ENCODE measurements at regions not wholly inside any gene's neighbourhood (a gene's known extent, or its start where the extent isn't known, plus 50 kb on each side); places are given as distances from the start of the nearest gene placed in this dataset.

DNA sequence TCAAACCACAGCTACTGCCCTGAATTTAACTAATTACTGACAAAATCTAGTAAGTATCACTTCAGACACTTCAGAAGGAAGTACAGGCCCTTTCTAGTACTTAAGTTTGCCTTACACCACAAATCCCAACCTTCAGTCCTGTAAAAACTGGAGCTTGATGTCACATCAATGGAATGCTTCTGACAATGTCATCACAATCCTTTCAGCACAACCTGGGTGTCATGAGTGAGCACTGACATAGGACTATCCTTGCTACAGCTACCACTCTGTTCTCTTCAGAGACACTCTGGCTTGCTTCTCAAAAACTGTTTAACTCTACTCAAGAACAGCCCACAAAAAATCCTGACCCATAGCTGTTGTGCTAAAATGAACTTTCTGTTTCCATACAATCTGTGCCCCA lies 108.2 kb downstream of the RRM1 start:
- no peaks in the 10 kb centered on the region for H3K9me3 ChIP-seq
- H3K27me3 ChIP-seq: peaks cover 0 to 6% of the 10 kb centered on the region in 2 donors
- no peak for DNase-seq
- no peak overlapping the region for H3K27ac ChIP-seq
- H3K4me3 ChIP-seq: no peak overlapping the region
- no peaks in the 10 kb centered on the region for H3K36me3 ChIP-seq
- intact Hi-C loops (cut with DNase I; ENCODE audit: low total_unique reads): no loop called here
- no peaks in the 10 kb centered on the region for H3K4me1 ChIP-seq
- no peak for TF ChIP-seq CTCF (IDR thresholded peaks at IDR 0.05)

DNA sequence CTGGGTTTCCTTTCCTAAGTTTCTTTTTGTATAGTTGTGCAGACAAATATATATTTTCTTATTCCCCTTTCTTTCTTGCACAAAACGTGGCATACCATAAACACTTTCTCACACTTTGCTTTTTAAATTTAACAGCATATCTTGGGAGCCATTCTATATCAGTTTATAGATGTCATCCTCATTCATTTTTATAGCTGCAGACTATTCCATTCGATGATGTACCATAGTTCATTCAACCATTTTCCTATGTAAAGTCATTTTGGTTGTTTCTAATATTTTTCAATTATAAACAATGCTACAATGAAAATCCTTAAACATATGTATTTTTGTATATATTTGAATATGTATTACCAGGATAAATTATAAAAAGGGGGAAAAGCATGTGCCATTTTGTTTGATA lies 102.5 kb downstream of the RRM1 start:
- H3K36me3 ChIP-seq: no peaks in the 10 kb centered on the region
- H3K4me1 ChIP-seq: no peaks in the 10 kb centered on the region
- H3K27ac ChIP-seq: no peak overlapping the region
- no peaks in the 10 kb centered on the region for H3K27me3 ChIP-seq
- TF ChIP-seq CTCF (IDR thresholded peaks at IDR 0.05): no peak
- H3K9me3 ChIP-seq: no peaks in the 10 kb centered on the region
- no peak overlapping the region for H3K4me3 ChIP-seq
- intact Hi-C loops (cut with DNase I; ENCODE audit: low total_unique reads): no loop called here
- DNase-seq: no peak

- intact Hi-C loops (cut with DNase I; ENCODE audit: low total_unique reads): no loop called here
- Histone ChIP-seq H3K27ac (no peak overlapping the region), H3K4me3 (no peak overlapping the region), H3K27me3 (no peaks in the 10 kb centered on the region), H3K4me1 (peaks cover 0 to 6% (median 5%) of the 10 kb centered on the region in 4 donors), H3K9me3 (no peaks in the 10 kb centered on the region), H3K36me3 (no peaks in the 10 kb centered on the region)
- TF ChIP-seq CTCF (IDR thresholded peaks at IDR 0.05): no peak
- DNase-seq: no peak
These were observed 101.3 kb downstream of the RRM1 start for GRCh38 chr11:4195909-4196308.

- Histone ChIP-seq H3K27ac (no peak overlapping the region), H3K36me3 (no peaks in the 10 kb centered on the region), H3K4me3 (no peak overlapping the region), H3K4me1 (peaks cover 0 to 16% (median 12%) of the 10 kb centered on the region in 4 donors), H3K9me3 (no peaks in the 10 kb centered on the region), H3K27me3 (no peaks in the 10 kb centered on the region)
- intact Hi-C loops (cut with DNase I; ENCODE audit: low total_unique reads): no loop called here
- no peak for DNase-seq
- TF ChIP-seq CTCF (IDR thresholded peaks at IDR 0.05): no peak
These were observed 100.3 kb downstream of the RRM1 start for GRCh38 chr11:4194889-4195288.

- H3K4me1 ChIP-seq: peaks cover 0 to 30% (median 21%) of the 10 kb centered on the region in 4 donors
- no peak for TF ChIP-seq CTCF (IDR thresholded peaks at IDR 0.05)
- no peaks in the 10 kb centered on the region for H3K27me3 ChIP-seq
- no peaks in the 10 kb centered on the region for H3K9me3 ChIP-seq
- intact Hi-C loops (cut with DNase I; ENCODE audit: low total_unique reads): no loop called here
- peak; percentile 42 to 90 for DNase-seq
- H3K36me3 ChIP-seq: no peaks in the 10 kb centered on the region
- no peak overlapping the region for H3K4me3 ChIP-seq
- H3K27ac ChIP-seq: peak overlapping the region; percentile 10 to 62
These were observed 96.5 kb downstream of the RRM1 start for GRCh38 chr11:4191031-4191571.

- no peak for TF ChIP-seq CTCF (IDR thresholded peaks at IDR 0.05)
- DNase-seq: no peak
- Histone ChIP-seq H3K4me1 (peaks cover 0 to 30% (median 21%) of the 10 kb centered on the region in 4 donors), H3K9me3 (no peaks in the 10 kb centered on the region), H3K27ac (peak overlapping the region; percentile 10 to 62), H3K4me3 (no peak overlapping the region), H3K27me3 (no peaks in the 10 kb centered on the region), H3K36me3 (no peaks in the 10 kb centered on the region)
- intact Hi-C loops (cut with DNase I; ENCODE audit: low total_unique reads): no loop called here
These were observed 95.9 kb downstream of the RRM1 start for GRCh38 chr11:4190519-4190918.

Data from tibial artery (tissue), 4 donors.